Caco-2 (cell line): ENCODE measurements at regions not wholly inside any gene's neighbourhood (a gene's known extent, or its start where the extent isn't known, plus 50 kb on each side); places are given as distances from the start of the nearest gene placed in this dataset.

Experiments
- BruUV-seq: library from RNA; stranded (reverse); fragments of 400-500 nt; replicated peaks from 2 replicates; lab custom pipeline; 2021; lab: Mats Ljungman, UMichigan
- CTCF ChIA-PET: fragments of 300-600 bp; sonication (Branson Sonifier 250); formaldehyde crosslinking; loops from one replicate; lab custom pipeline; 2022; ENCODE audit warnings: antibody characterized with exemption; lab: Charles Lee
- POLR2A ChIA-PET: fragments of 300-600 bp; sonication (Branson Sonifier 250); formaldehyde crosslinking; loops from one replicate; lab custom pipeline; 2022; ENCODE audit warnings: antibody characterized with exemption; lab: Charles Lee
- DNase-seq, 2 experiments: peaks; one replicate each; pipeline versions ENCODE4 v3.0.0 to v3.0.0-alpha.2; 2020 to 2022
- H3K27me3 ChIP-seq: replicated peaks from 2 replicates; pipeline ENCODE4 v1.6.0; 2011; ENCODE audit warnings: low read length; ENCODE audit not compliant: control insufficient read depth, insufficient read depth
- H3K36me3 ChIP-seq: 2 replicates; pipeline ENCODE4 v1.5.1; 2011; ENCODE audit warnings: low read length; ENCODE audit not compliant: control insufficient read depth, insufficient read depth
- H3K4me1 ChIP-seq: fragments of 250-450 bp; sonication (Bioruptor Pico); 2 replicates; pipeline ENCODE4 v1.5.1; 2020; ENCODE audit warnings: mild to moderate bottlenecking
- H3K4me3 ChIP-seq: 2 replicates; pipeline ENCODE4 v1.5.1; 2011; ENCODE audit warnings: low read depth, mild to moderate bottlenecking, control low read depth, low read length
- H3K9me3 ChIP-seq: fragments of 250-450 bp; sonication (Bioruptor Pico); 2 replicates; pipeline ENCODE4 v1.5.1; 2020; ENCODE audit warnings: mild to moderate bottlenecking, moderate library complexity
- H3K27ac Mint-ChIP-seq: one replicate; pipeline ENCODE4 v1.8.0; 2022; ENCODE audit warnings: mixed read lengths; ENCODE audit not compliant: unreplicated experiment
- H3K27me3 Mint-ChIP-seq: one replicate; pipeline ENCODE4 v1.8.0; 2022; ENCODE audit warnings: mixed read lengths; ENCODE audit not compliant: insufficient read depth, unreplicated experiment
- H3K36me3 Mint-ChIP-seq: one replicate; pipeline ENCODE4 v1.8.0; 2022; ENCODE audit warnings: mild to moderate bottlenecking, mixed read lengths; ENCODE audit not compliant: insufficient read depth, unreplicated experiment
- H3K4me1 Mint-ChIP-seq: one replicate; pipeline ENCODE4 v1.8.0; 2022; ENCODE audit warnings: low read depth, mixed read lengths; ENCODE audit not compliant: unreplicated experiment
- H3K4me3 Mint-ChIP-seq: one replicate; pipeline ENCODE4 v1.8.0; 2022; ENCODE audit warnings: mild to moderate bottlenecking, moderate library complexity, mixed read lengths; ENCODE audit not compliant: unreplicated experiment
- H3K9me3 Mint-ChIP-seq: one replicate; pipeline ENCODE4 v1.8.0; 2022; ENCODE audit warnings: mixed read lengths; ENCODE audit not compliant: unreplicated experiment
- CTCF ChIP-seq, 2 experiments: fragments of 200-600 bp in 1 of 2; IDR thresholded peaks; 1 replicate in 1 of 2; 2 replicates in 1 of 2; pipeline versions ENCODE4 v1.5.1 to v1.8.0; 2011 to 2022; ENCODE audit warnings: antibody characterized with exemption in 1 of 2, control low read depth in 1 of 2, inconsistent platforms in 1 of 2, low read depth in 1 of 2, low read length in 1 of 2, mild to moderate bottlenecking in 1 of 2, moderate library complexity in 1 of 2; ENCODE audit not compliant: insufficient read depth in 1 of 2, severe bottlenecking in 1 of 2, unreplicated experiment in 1 of 2
- intact Hi-C: fragments of 100-400 bp; cut with micrococcal nuclease; formaldehyde crosslinking; loops from one replicate; pipeline ENCODE4 v1.10.0; 2022; ENCODE audit not compliant: unreplicated experiment

- Mint-ChIP-seq H3K9me3 (no peaks in the 10 kb centered on the region), H3K27ac (no peak overlapping the region), H3K4me1 (no peaks in the 10 kb centered on the region), H3K4me3 (no peak overlapping the region), H3K27me3 (peaks cover 9% of the 10 kb centered on the region), H3K36me3 (no peaks in the 10 kb centered on the region)
- ChIA-PET POLR2A (no interaction called here), CTCF (interaction anchor here (0.6 kb wide), 1 partner anchor 243 kb away, joined by 3 read pairs; no protein-coding TSS in a partner anchor)
- no peaks in the 10 kb centered on the region for H3K36me3 ChIP-seq
- no peaks in the 10 kb centered on the region for H3K4me1 ChIP-seq
- peak in 1 of 2 experiments; percentile 12 for DNase-seq
- intact Hi-C loops = no loop called here
- no peak for TF ChIP-seq CTCF (IDR thresholded peaks at IDR 0.05; ENCODE audit: insufficient read depth in 1 of 2, low read depth in 1 of 2, low read length in 1 of 2, severe bottlenecking in 1 of 2, unreplicated experiment in 1 of 2)
- no peak overlapping the region for H3K4me3 ChIP-seq
- no peaks in the 10 kb centered on the region for H3K9me3 ChIP-seq
- H3K27me3 ChIP-seq = no peaks in the 10 kb centered on the region
- BruUV-seq = no TSS peak
These were observed 1881.7 kb downstream of the MRPL39 start for GRCh38 chr21:23725576-23725975.

GRCh38 chr21:23718446-23719285 is 1888.6 kb downstream of the MRPL39 start:
- no TSS peak for BruUV-seq
- H3K36me3 Mint-ChIP-seq = no peaks in the 10 kb centered on the region
- no peak overlapping the region for H3K27ac Mint-ChIP-seq
- no peaks in the 10 kb centered on the region for H3K9me3 Mint-ChIP-seq
- H3K4me1 Mint-ChIP-seq = no peaks in the 10 kb centered on the region
- peaks cover 8% of the 10 kb centered on the region for H3K27me3 Mint-ChIP-seq
- no peak for TF ChIP-seq CTCF (IDR thresholded peaks at IDR 0.05; ENCODE audit: insufficient read depth in 1 of 2, low read depth in 1 of 2, low read length in 1 of 2, severe bottlenecking in 1 of 2, unreplicated experiment in 1 of 2)
- Histone ChIP-seq H3K27me3 (no peaks in the 10 kb centered on the region), H3K9me3 (no peaks in the 10 kb centered on the region), H3K4me3 (no peak overlapping the region), H3K4me1 (no peaks in the 10 kb centered on the region), H3K36me3 (no peaks in the 10 kb centered on the region)
- CTCF ChIA-PET = no interaction called here
- DNase-seq = no peak
- intact Hi-C loops = no loop called here
- no peak overlapping the region for H3K4me3 Mint-ChIP-seq
- POLR2A ChIA-PET = no interaction called here

- no peaks in the 10 kb centered on the region for H3K36me3 Mint-ChIP-seq
- no TSS peak for BruUV-seq
- H3K4me3 ChIP-seq = no peak overlapping the region
- no peaks in the 10 kb centered on the region for H3K27me3 ChIP-seq
- H3K4me1 ChIP-seq = no peaks in the 10 kb centered on the region
- no peaks in the 10 kb centered on the region for H3K9me3 Mint-ChIP-seq
- H3K4me1 Mint-ChIP-seq = no peaks in the 10 kb centered on the region
- no peaks in the 10 kb centered on the region for H3K36me3 ChIP-seq
- intact Hi-C loops = no loop called here
- no peak for TF ChIP-seq CTCF (IDR thresholded peaks at IDR 0.05; ENCODE audit: insufficient read depth in 1 of 2, low read depth in 1 of 2, low read length in 1 of 2, severe bottlenecking in 1 of 2, unreplicated experiment in 1 of 2)
- no peak overlapping the region for H3K27ac Mint-ChIP-seq
- no peak overlapping the region for H3K4me3 Mint-ChIP-seq
- POLR2A ChIA-PET = no interaction called here
- CTCF ChIA-PET = no interaction called here
- H3K27me3 Mint-ChIP-seq = no peaks in the 10 kb centered on the region
- H3K9me3 ChIP-seq = no peaks in the 10 kb centered on the region
- no peak for DNase-seq
These were observed 1895.1 kb downstream of the MRPL39 start for GRCh38 chr21:23712166-23712565.
